K562 (cell line): ENCODE measurements at regions not wholly inside any gene's neighbourhood (a gene's known extent, or its start where the extent isn't known, plus 50 kb on each side); places are given as distances from the start of the nearest gene placed in this dataset.

Experiments
- ARID3A ChIP-seq: IDR thresholded peaks from 2 replicates; pipeline ENCODE4 v1.6.1; 2012; ENCODE audit warnings: low read depth, low read length, improper control_type of control experiment, borderline replicate concordance
- CREB3 ChIP-seq: fragments of 450-650 bp; conservative IDR thresholded peaks from 2 replicates; pipeline ENCODE4 v1.6.1; 2016; ENCODE audit warnings: missing genetic modification characterization, low read depth, mild to moderate bottlenecking, missing compliant biosample characterization, moderate library complexity
- CTCFL ChIP-seq: IDR thresholded peaks from 2 replicates; pipeline ENCODE4 v1.6.1; 2011; ENCODE audit warnings: borderline replicate concordance, low read depth, mild to moderate bottlenecking, moderate library complexity, low read length; ENCODE audit not compliant: insufficient read depth, poor library complexity, severe bottlenecking
- GABPB1 ChIP-seq: sonication (generic); formaldehyde crosslinking; IDR thresholded peaks from 2 replicates; pipeline ENCODE4 v1.8.0; 2022; ENCODE audit warnings: mild to moderate bottlenecking, missing genetic modification reagents
- MNT ChIP-seq, 2 experiments: fragments of 450-650 bp; conservative IDR thresholded peaks; 2 replicates each; pipeline ENCODE4 v1.6.1; 2017; ENCODE audit warnings: mild to moderate bottlenecking in 2 of 2, moderate library complexity in 2 of 2
- POLR3A ChIP-seq: IDR thresholded peaks from 2 replicates; pipeline ENCODE4 v1.6.1; 2011; ENCODE audit warnings: borderline replicate concordance, mild to moderate bottlenecking, moderate library complexity; ENCODE audit not compliant: insufficient read length, insufficient read depth; ENCODE audit errors: extremely low read depth
- ZBTB40 ChIP-seq, 2 experiments: fragments of 450-650 bp in 1 of 2; sonication (generic) in 1 of 2; formaldehyde crosslinking in 1 of 2; IDR thresholded peaks; 2 replicates each; pipeline versions ENCODE4 v1.7.1 to v1.9.0; 2016 to 2022; ENCODE audit warnings: inconsistent platforms in 1 of 2, mild to moderate bottlenecking in 1 of 2, missing genetic modification reagents in 1 of 2
- ZFP30 ChIP-seq: fragments of 250-450 bp; sonication (Bioruptor Pico); IDR thresholded peaks from 2 replicates; pipeline ENCODE4 v1.8.0; 2022; ENCODE audit warnings: moderate library complexity, mild to moderate bottlenecking, inconsistent platforms, borderline replicate concordance
- ZNF12 ChIP-seq: sonication (generic); formaldehyde crosslinking; IDR thresholded peaks from 2 replicates; pipeline ENCODE4 v1.4.0; 2020; ENCODE audit warnings: mild to moderate bottlenecking, missing genetic modification reagents
- ZNF431 ChIP-seq: sonication (generic); formaldehyde crosslinking; IDR thresholded peaks from 2 replicates; pipeline ENCODE4 v1.8.0; 2022; ENCODE audit warnings: mild to moderate bottlenecking, missing genetic modification reagents
- ZNF75A ChIP-seq: fragments of 450-650 bp; formaldehyde crosslinking; IDR thresholded peaks from 2 replicates; pipeline ENCODE4 v1.4.0; 2020; ENCODE audit warnings: mild to moderate bottlenecking

GRCh38 chr4:126853715-126854114 lies 779.0 kb upstream of the INTU start (continued):
- no peak for TF ChIP-seq ZBTB40 (IDR thresholded peaks at IDR 0.05)
- no peak for TF ChIP-seq ZBTB40 (CRISPR knock-in tag; IDR thresholded peaks at IDR 0.05)
- no peak for TF ChIP-seq GABPB1 (CRISPR knock-in tag)
- TF ChIP-seq ZNF431 (CRISPR knock-in tag) = no peak
- TF ChIP-seq ARID3A = no peak
- TF ChIP-seq POLR3A = no peak
- TF ChIP-seq ZNF75A (CRISPR knock-in tag) = no peak
- TF ChIP-seq ZFP30 (CRISPR knock-in tag) = no peak
- TF ChIP-seq MNT (conservative IDR thresholded peaks at IDR 0.05) = no peak
- TF ChIP-seq CREB3 (tag) = no peak
- no peak for TF ChIP-seq CTCFL
- no peak for TF ChIP-seq ZNF12 (CRISPR knock-in tag)
